Kidney epithelial cell (primary cell): ENCODE measurements at regions not wholly inside any gene's neighbourhood (a gene's known extent, or its start where the extent isn't known, plus 50 kb on each side); places are given as distances from the start of the nearest gene placed in this dataset.

Source experiments
- DNase-seq: peaks from one replicate; pipeline ENCODE4 v3.0.0-alpha.2; 2010; ENCODE audit warnings: low read depth
- H3K27me3 ChIP-seq: 2 replicates; pipeline ENCODE4 v1.6.0; 2011; ENCODE audit warnings: low read length; ENCODE audit not compliant: control insufficient read depth, insufficient read depth
- H3K36me3 ChIP-seq: 2 replicates; pipeline ENCODE4 v1.5.1; 2011; ENCODE audit warnings: low read length; ENCODE audit not compliant: control insufficient read depth, insufficient read depth
- H3K4me3 ChIP-seq: 2 replicates; pipeline ENCODE4 v1.5.1; 2011; ENCODE audit warnings: low read depth, mild to moderate bottlenecking, control low read depth, low read length
- CTCF ChIP-seq: IDR thresholded peaks from 2 replicates; pipeline ENCODE4 v1.5.1; 2011; ENCODE audit warnings: mild to moderate bottlenecking, moderate library complexity, low read length, control low read depth, inconsistent platforms; ENCODE audit not compliant: insufficient read depth, poor library complexity, severe bottlenecking

DNA sequence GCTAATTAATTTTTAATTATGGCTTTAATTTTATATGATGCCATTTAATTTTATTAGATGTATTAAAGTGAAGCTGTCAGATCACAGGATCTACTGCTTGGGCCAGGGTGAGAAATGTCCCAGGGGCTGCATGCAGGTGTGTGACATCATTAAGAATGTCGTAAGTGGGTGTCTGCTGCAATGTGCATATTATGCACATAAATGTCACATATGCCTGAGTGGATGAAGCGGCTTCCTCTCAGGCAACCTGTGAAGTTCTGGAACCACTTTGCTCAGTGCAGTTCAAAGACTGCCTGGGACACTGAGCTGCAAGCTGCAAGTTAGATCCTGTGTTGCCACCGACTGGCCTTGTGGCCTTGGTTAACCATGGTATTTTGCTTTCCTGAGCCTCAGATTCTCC, 355.0 kb downstream of the UQCRFS1 start:
- H3K27me3 ChIP-seq = no peaks in the 10 kb centered on the region
- H3K4me3 ChIP-seq = no peak overlapping the region
- no peak for TF ChIP-seq CTCF
- H3K36me3 ChIP-seq = no peaks in the 10 kb centered on the region
- no peak for DNase-seq

DNA sequence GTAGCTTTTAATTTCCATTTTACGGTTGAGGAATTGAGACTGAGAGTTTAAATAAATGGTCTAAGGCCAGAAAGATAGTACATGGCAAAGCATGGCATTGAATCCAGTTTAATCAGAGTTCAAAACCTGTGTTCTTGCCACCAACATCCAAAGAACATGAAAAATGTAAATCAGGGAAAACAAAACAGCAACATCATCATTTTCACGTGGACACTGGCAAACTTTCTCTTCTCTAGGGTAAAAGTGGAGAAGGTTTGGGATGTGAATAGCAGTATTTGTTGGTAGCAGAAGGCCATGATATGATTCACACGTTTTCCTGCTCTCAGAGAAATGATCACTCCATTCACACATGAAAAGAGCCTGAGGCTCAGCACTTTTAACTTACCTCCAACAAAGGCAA, 357.7 kb downstream of the UQCRFS1 start:
- DNase-seq = no peak
- H3K36me3 ChIP-seq = no peaks in the 10 kb centered on the region
- H3K27me3 ChIP-seq = no peaks in the 10 kb centered on the region
- no peak overlapping the region for H3K4me3 ChIP-seq
- TF ChIP-seq CTCF = no peak

GRCh38 chr19:28847468-28847867, 365.5 kb downstream of the UQCRFS1 start:
- H3K27me3 ChIP-seq = no peaks in the 10 kb centered on the region
- no peak for DNase-seq
- no peak overlapping the region for H3K4me3 ChIP-seq
- TF ChIP-seq CTCF = no peak
- no peaks in the 10 kb centered on the region for H3K36me3 ChIP-seq

DNA sequence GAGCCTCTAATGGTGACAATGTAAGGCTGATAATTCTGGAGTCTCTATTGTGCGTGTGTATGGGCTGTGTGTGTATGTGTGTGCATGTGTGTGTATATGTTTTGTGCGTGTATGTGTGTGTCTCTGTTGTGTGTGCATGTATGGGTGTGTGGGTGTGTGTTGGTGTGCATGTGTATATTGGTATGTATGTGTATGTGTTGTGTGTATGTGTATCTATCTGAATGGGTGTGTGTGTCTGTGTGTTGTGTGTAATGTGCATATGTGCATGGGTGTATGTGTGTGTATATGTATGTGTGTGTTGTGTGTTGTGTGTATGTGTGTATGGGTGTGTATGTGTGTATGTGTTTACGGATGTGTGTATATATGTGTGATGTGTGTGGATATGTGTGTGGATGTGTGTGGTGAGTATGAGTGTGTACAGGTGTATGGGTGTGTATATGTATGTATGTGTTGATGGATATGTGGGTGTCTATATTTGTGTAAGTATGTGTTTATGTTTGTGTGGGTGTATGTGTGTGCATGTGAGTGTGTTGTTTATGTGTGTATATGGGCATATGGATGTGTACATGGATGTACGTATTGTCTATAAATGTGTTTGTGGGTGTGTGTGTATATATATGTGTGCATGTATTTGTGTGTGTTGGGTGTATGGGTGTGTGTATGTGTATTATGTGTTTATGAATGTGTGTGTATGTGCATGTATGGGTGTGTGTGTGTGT, 366.7 kb downstream of the UQCRFS1 start:
- H3K27me3 ChIP-seq = no peaks in the 10 kb centered on the region
- no peak for DNase-seq
- no peak for TF ChIP-seq CTCF
- H3K36me3 ChIP-seq = no peaks in the 10 kb centered on the region
- H3K4me3 ChIP-seq = no peak overlapping the region

DNA sequence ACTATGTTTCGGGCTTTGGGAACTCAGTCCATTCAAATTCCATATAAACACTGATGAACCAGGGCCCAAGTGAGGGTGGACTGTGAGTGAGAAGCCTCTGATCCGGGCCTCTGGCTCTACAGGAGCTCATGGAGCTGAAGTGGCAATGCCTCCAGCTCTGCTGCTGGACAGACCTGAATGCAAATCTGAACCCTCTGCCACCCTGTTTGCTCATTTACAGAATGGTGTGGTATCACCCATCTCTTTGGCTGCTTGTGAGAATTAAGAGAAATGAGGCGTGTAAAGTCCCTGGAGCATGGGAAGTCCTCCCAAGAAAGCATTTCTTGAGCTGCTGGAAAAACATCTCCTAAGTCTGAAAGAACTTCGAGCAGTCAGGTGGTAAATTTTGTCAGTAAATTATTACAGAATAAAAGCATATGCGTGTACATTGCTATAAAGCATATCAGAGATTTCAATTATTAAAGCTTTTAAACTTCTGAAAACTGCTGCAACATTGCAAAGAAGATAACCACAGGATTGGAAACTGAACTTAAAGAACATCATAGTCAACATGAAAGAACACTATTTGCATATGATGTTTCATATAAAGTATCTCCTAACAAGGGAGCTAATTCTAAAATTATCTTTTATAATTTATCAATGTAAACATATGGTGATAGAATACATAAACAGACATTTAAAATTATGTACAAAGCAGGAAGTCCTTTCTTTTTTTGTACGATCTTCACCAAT, 369.0 kb downstream of the UQCRFS1 start:
- no peak for DNase-seq

More for the DNA sequence above, 369.0 kb downstream of the UQCRFS1 start:
- Histone ChIP-seq H3K4me3 (no peak overlapping the region), H3K36me3 (no peaks in the 10 kb centered on the region), H3K27me3 (no peaks in the 10 kb centered on the region)
- TF ChIP-seq CTCF = no peak
